IPS-18c (cell line): ENCODE measurements at regions not wholly inside any gene's neighbourhood (a gene's known extent, or its start where the extent isn't known, plus 50 kb on each side); places are given as distances from the start of the nearest gene placed in this dataset.

Source experiments
- H3K4me3 ChIP-seq: 2 replicates; pipeline ENCODE4 v1.7.0; 2013; ENCODE audit warnings: low read depth, mild to moderate bottlenecking, low read length, moderate library complexity; ENCODE audit not compliant: insufficient read depth
- H3K9me3 ChIP-seq: one replicate; pipeline ENCODE4 v1.6.1; 2013; ENCODE audit warnings: mild to moderate bottlenecking, low read length, moderate library complexity; ENCODE audit not compliant: control insufficient read depth, insufficient read depth

DNA sequence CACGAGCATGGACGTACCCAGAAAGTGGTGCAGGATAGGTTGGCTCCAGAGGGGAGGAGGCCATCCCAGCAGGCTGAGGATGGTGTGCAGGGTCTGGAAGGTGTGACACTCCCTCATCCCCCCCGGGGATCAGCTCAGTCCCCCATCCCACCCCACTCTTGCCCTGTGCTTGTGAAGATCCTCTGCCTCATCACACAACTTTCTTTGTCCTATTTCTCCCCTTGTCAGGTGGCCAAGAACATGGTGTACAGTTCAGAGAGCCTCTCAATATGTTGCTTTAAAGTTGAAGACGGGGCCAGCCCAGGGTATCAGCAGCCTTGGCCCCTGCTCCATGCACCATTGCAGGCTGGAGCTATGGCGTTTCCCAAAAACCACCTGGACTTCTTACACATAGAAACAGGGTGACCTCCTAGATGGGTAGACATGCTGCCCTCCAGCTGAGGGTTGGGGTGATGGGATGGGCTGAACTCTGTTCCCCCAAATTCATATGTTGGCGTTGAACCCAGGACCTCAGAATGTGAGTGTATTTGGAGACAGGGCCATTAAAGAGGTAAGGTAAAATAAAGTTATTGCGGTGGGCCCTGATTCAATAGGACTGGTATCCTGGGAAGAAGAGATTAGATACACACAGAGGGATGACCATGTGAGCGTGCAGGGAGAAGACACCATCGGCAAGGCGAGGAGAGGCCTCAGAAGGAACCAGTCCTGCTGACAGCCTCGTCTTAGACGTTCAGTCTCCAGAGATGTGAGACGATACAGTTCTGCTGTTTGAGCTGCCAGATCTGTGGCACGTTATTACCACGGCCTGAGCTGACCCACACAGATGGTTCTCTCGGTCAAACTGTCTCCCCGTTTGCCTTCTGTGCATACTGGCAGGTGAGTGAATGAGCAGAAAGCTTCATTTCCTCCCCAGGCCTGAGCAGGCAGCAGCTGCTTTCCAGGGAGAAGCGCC lies 272.5 kb downstream of the GADD45G start:
- Histone ChIP-seq H3K9me3 (no peaks in the 10 kb centered on the region), H3K4me3 (no peak overlapping the region)

DNA sequence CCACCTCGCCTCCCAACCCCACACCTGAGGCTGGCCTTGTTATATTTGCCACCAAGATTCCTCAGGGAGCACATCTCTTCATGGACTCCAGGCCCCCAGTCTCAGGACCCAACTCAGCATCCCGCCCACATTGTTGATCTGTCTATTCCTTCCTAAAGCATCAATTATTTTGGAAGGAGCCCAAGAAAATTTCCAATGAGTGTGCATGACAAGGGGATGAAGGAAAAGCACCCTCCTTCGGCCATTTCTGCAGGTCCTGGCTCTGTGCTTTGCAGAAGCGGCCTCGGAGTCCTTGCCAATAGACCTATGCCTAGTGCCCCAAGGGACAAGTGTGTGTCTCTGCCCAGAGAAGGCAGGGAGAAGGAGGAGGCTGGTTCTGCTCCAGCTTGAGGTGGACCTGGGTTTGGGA lies 273.2 kb downstream of the GADD45G start:
- H3K4me3 ChIP-seq, result no peak overlapping the region
- H3K9me3 ChIP-seq, result no peaks in the 10 kb centered on the region

DNA sequence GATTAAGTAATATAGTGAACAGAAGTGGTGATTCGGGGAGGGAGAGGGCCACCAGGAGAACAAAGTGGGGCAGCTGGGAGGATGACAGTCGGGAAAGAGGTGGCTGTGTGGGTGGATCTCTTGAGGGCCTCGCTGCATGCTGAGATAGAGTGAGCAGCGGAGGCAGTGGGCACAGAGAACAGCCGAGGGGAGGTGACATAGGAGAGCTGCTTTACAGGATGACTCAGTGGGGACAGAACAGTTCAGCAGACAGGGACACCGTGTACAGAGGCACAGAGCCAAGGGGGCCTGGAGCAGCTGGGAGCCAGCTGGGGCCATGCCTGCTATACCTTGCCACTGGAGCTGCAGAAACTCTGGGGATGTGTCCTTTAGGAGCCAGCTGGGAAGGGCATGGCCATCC lies 273.9 kb downstream of the GADD45G start:
- Histone ChIP-seq H3K9me3 (no peaks in the 10 kb centered on the region), H3K4me3 (no peak overlapping the region)

DNA sequence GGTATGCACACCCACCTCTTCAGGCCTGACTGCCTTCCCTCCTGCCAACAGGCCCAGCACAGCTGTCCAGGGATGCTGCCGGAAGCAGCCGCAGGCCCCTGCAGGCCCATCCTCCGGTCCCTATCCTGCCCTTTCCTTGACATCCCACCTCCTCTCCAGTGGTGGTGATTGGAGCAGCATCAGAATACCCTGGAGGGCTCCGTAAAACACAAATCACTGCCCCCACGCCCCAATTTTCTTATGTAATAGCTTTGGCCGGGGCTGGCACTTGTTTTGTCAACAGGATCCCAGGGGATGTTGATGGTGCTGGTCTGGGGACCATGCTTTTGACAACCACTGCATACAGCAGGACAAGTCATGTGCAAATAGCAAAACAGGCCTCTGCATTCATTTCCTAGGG lies 274.5 kb downstream of the GADD45G start:
- H3K9me3 ChIP-seq, result no peaks in the 10 kb centered on the region
- H3K4me3 ChIP-seq, result no peak overlapping the region

DNA sequence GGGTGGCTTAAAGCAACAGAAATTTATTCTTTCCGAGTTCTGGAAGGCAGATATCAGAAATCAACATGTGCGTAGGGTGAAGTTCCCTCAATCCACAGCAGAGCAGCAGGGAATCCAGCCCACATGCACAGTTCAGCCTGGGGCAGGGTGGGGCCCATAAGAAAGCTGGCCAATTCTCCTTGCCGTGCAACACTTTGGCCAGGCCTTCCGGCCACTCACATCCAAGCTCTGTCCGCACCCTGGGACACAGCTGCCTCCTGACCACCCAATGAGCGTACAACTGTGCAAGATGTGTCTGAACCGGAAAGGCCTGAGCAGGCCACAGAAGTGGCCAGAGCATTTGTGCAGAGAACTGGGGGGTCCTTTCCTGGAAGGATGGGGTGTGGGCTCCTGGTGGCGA lies 274.9 kb downstream of the GADD45G start:
- H3K9me3 ChIP-seq, result no peaks in the 10 kb centered on the region

DNA sequence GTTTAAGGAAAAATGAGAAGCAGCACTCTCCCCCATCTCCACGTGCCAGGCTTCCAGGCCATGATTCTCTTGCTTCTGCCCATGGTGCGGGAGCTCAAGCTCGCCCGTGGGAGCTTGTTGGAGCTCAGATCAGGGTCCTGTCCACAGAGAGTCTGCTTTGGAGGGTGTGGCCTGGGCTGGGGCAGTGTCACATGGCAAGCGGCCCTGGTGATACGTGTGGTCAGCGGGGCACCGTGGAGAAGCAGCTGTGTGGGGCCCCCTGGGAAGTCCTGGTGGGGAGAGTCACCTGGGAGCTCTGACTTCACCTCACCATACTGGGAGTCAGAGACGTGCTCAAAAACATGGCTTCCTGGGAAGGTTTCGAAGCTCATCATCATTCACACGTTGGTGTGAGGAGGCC lies 275.3 kb downstream of the GADD45G start:
- H3K4me3 ChIP-seq, result no peak overlapping the region
- H3K9me3 ChIP-seq, result no peaks in the 10 kb centered on the region

More for the DNA sequence above, 274.9 kb downstream of the GADD45G start:
- no peak overlapping the region for H3K4me3 ChIP-seq

DNA sequence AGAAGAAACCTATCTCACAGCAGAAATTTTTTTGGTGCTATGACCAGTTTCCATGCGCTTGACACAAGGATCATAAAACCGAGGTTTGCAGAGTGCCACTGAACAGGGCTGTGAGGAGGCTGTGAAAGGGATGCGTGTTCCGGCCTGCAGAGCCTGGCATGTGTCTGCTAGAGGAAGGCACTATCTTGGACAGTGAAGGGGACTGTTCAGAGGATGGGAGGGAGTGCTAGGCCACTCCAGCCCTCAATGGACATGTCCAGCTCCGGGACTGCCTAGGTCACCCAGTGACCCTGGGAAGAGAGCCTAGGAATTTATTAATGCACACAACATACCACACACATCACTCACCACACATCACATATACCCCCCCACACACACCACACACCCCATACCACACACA lies 275.9 kb downstream of the GADD45G start:
- Histone ChIP-seq H3K4me3 (no peak overlapping the region), H3K9me3 (no peaks in the 10 kb centered on the region)

DNA sequence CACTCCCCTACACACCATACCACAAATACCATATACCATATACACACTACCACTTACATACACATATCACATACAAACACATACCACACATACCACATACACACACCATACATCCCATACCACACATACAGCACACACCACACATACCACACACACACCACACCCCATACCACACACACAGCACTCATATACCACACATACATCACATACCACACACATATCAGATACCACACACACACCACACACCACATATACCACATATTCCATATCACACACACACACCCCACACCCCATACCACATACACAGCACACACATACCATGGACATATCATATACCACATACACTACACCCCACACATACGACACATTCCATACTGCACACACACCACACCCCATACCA lies 276.6 kb downstream of the GADD45G start:
- Histone ChIP-seq H3K9me3 (no peaks in the 10 kb centered on the region), H3K4me3 (no peak overlapping the region)

DNA sequence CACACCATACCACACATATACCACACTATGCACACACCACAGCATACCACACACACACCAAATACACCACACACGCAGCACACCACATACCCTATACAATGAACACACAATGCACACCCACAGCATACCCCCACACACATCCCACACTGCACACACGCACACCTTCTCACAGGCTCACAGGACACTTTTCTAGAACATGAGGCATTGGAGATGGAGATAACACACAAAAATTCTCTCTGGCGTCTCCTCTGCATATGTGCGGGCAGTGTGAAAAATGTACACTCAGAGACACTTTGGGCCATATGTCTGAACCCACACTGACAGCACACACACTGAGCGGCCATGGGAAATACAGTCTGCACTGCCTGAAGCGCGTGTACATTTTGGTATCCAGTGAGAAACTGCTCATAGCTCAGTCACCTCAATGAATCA lies 278.1 kb downstream of the GADD45G start:
- H3K9me3 ChIP-seq, result no peaks in the 10 kb centered on the region
- no peak overlapping the region for H3K4me3 ChIP-seq

DNA sequence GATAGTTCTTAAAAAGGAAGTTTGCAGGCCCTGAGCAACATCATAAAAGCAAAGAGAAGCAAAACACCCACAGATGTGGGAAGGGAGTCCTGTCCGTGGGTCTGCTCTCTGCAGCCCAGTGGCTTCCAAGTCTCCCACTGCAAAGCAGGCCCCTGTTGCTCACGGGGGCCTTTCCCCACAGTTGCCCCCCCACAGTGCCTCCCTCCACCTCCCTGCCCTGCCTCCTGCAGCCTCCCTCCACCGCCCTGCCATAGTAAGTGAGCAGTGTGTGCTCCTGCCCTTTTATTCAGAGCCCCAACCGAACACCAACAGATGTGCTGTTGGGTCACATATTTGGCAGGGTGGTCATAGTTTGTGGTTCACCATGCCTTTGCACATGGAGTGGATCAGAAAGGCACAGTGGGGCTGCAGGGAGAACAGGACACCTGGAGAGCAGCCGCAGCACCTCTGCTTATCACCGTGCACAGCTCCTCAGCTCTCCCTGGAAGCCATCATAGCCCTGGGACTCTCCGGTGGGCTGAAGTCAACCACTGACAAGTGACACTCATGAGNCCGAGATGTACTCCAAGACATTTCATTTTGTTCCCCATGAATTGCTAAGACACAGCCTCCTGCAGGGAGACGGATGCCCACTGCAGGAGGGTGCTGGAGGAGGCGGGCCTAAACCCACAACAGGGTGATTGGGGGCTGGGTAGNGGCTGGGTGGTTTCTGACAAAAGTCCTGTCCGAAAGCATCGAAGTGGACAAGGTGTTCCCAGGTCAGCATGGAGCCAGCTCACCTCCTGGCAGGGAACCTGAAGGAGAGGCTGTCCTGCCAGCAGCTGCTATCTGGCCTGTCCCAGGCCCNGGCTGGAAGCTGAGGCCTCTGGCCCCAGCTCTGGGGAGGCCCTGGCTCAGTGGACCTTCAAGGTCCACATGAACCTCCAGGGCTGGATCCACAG lies 278.9 kb downstream of the GADD45G start:
- no peaks in the 10 kb centered on the region for H3K9me3 ChIP-seq
- no peak overlapping the region for H3K4me3 ChIP-seq

DNA sequence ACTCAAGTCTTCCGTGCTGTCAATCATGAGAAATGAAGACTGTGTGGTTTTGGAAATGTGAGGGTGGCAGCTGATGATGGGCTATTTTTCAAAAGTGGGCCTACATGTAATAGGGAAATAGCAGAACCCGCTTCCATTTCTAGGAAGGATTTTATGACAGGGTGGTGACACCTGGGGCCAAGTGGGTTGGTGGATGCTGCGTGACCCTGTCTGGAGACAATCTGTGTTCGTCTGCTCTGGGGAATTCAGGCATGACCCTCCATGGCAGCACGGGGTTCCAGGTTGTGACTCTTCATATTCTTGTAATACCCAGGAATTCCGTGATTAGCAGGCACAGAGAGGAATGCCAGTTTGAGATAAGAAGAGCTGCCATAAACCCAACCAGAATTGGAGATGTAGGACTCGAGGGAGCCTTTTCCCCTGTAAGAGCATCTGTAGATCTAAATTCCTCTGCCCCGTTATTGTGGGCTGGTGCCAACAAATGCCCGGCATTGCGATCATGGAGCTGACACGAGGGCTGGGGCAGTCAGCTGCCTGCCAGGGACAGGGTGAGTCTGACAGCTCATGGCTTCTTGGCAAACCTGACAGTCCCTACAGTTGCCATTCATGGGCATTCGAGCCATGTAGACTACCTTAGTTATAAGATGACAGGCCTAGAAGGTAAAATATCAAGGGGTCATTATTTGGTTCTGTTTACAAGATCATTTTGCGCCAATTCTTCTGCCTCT lies 279.7 kb downstream of the GADD45G start:
- H3K9me3 ChIP-seq, result no peaks in the 10 kb centered on the region
- no peak overlapping the region for H3K4me3 ChIP-seq

DNA sequence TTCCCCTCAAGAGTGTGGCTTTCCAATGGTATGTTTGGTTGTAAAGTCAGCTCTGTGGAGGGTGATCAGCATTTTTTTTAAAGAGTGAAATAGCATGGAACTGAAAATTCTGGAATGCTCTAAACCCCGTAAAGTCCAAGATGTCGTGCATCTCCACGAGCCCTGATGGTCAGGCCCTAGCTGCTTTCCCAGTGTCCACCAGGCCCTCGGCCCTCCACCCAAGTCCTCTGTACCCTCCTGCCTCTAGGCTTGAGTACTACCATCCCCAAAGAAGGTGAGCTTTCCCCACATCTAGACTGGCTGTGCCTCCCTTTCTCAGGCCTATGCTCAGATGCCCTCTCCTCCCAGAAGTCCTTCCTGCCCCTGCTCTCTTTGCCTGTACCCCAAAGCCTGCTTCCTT lies 280.3 kb downstream of the GADD45G start:
- H3K9me3 ChIP-seq, result no peaks in the 10 kb centered on the region
- H3K4me3 ChIP-seq, result no peak overlapping the region

DNA sequence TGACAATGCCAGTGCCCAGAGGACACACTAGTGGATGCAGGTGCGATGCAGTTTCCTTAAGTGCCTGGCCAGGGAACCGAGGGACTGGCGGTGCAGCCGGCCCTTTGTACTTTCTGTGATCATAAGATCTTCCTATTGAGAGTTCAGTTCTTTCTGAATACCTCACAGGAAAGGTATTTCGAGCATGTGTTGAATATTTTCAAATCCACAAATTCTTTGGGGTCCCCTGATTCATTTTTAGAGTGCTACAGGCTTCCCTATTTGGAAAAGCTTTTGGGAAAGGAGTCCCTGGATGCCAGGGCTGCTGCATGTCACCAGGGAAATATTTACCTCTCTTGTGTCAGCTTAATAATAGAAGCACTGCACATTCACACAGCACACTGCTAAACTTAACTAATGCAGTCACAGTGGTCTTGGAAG lies 281.5 kb downstream of the GADD45G start:
- H3K9me3 ChIP-seq, result no peaks in the 10 kb centered on the region
- H3K4me3 ChIP-seq, result no peak overlapping the region; the same call in 1 of the 2 replicates

DNA sequence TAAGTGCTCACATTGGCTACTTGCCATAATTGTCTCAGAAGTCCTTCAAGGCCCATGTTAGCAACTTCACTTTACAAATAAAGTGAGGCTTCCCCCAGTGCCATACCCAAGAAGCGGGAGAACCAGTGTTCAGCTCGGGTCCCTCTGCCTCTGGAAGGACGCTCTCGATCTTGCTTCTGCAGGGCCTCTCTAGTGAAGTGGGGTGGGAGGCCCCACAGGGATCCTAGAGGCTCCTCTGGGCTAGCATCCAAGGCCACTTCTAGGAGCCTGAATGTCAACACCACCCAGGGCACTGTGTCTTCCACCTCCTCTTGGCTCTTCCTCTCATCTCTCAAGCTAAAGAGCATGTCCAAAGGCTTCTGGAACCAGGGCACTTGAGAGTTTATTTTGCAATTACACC lies 282.5 kb downstream of the GADD45G start:
- peaks cover 3% of the 10 kb centered on the region for H3K9me3 ChIP-seq
- no peak overlapping the region for H3K4me3 ChIP-seq

DNA sequence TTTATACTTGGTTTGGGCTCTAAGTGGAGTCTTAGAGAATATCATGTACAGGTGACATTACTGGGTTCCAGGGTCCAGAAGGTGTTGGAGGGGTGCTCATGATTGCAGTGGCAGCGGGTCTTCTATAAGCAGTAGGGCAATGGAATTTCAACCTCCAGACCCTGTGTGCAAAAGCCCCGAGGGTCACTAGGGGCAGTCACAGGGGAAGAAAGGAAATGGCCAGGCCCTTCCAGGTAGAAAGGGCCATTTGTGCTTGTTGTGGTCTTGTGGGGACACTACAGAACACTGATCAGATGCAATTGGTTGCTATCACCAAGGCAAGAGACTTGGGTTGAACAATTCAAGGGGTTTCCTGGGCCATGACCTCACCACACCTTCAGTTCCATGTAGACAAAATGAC lies 283.4 kb downstream of the GADD45G start:
- Histone ChIP-seq H3K9me3 (peaks cover 3% of the 10 kb centered on the region), H3K4me3 (no peak overlapping the region)

DNA sequence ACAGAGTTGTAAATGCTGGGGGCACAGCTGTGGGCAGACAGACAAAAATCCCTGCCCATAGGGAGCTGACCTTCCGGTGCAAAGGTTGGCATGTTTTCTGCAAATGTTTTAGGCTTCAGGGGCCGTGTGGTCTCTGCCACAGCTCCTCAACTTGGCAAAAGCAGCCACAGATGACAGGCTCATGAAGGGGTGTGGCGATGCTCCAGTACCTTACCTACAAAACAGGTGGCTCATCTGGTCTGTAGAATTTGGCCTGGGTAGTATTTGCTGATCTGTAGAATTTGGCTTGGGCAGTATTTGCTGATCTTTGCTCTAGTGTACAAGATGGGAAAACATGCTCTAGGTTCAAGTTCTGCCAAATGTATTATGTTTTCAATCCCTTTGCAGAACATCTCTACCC lies 283.9 kb downstream of the GADD45G start:
- Histone ChIP-seq H3K9me3 (peaks cover 3% of the 10 kb centered on the region), H3K4me3 (no peak overlapping the region)

DNA sequence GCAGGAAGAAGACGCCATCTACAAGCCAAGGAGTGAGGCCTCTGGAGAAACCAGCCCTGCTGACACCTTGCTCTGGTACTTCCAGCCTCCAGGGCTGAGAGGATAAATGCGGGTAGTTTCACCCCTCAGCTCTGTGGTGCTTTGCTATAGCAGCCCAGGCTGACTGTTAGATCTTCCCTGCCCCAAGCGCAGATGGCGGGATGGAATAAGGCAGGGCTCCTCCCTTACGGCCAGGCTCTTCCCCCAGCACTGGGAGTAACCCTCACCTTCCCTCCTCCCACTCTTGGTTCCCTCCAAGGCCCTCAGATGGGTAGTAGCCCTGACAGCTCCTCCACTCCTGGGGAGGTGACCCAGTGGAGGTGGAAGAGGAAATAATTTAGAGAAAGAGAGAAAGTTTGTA lies 285.1 kb downstream of the GADD45G start:
- H3K4me3 ChIP-seq, result no peak overlapping the region

More for the DNA sequence above, 285.1 kb downstream of the GADD45G start:
- H3K9me3 ChIP-seq, result peaks cover 3% of the 10 kb centered on the region
